RKO (cell line): ENCODE measurements at regions not wholly inside any gene's neighbourhood (a gene's known extent, or its start where the extent isn't known, plus 50 kb on each side); places are given as distances from the start of the nearest gene placed in this dataset.

Experiments used
- DNase-seq: peaks from one replicate; pipeline ENCODE4 v3.0.0-alpha.2; 2016; ENCODE audit warnings: low spot score

DNA sequence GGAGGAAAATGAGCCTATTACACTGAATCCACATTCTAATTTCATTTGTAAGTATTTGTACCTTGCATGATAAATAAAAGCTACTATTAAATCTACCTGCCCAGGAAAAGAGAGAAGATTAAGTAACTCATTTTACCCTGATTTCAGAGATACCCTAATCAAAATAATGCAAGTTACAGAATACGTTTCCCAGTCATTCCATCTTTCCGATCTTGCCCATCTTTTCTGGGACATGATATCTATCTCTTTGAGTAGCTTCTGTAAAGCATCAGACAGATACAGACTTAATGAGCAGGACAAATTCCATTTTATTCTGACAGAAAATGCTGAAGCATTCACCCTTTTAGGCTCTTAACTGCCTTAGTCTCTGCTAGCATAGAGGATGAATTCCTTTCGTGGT is 56.6 kb downstream of the SPRY2 start:
- no peak for DNase-seq

DNA sequence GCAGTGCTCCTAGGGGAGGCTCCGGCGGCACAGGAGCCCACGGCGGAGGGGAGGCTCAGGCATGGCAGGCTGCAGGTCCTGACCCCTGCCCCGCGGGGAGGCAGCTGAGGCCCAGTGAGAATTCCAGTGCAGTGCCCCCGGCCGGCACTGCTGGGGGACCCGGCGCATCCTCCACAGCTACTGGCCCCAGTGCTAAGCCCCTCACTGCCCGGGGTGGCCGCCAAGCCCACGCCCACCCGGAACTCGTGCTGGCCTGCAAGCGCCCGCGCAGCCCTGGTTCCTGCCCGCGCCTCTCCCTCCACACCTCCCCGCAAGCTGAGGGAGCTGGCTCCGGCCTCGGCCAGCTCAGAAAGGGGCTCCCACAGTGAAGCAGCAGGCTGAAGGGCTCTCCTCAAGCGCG is 62.2 kb downstream of the SPRY2 start:
- DNase-seq: no peak

DNA sequence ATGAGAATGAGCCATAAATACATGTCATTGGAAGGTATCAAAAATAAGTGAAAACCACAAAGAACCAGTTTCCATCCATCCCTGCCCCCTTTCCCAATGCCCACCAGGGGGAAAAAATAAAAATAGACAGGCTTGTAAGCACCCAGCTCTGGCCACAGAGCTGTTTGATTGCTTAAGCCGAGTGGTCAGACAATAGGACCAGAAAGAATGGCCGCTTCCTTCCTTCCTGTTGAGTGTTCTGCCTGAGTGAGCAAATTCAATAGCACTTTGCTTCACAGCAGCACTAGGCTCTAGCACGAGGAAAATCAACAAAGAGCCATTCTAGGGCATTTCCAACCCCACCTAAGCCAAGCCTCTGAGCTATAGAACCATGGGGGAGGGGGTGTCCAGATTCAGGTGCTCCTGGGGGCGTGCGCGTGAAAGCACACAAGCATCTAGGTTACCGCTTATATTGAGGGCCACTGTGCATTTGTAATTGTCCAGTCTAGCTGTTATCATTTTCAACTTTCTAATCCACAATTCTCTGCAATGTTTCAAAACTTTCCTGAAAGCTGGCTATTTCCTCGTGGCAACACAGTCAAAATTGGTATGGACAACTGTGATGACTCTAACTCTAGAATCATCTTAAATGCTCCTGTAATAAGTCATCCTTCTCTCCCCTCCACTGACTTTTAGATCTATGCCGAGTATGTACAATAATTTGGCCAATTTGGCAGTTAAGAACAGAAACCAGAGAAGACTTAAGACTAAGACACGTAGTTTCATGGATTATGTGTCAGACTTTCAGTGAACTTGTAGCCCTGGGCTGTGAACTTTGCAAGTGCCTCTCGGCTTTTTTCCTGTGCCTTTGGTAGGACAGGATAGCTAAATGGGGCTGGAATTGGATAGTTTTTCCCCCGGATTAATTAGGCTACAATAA is 64.3 kb downstream of the SPRY2 start:
- no peak for DNase-seq

DNA sequence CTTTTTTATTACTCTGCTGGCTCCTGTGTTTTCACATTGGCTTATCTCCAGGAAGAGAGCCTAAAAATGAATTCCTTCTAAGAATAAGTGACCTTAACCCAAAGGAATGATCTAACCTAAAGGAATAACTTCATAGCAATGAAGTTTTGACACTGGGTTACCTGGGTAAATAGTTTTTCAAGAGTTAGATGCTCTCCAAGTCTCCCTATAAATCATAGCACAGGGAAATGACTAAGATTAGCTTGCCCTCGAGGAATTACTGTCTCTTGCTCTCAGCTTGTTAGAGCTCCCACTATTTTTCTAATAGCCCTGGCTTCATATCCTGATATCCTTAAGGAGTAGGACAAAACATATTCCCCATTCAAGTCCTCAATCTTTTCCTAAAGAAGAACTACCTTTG is 66.3 kb downstream of the SPRY2 start:
- no peak for DNase-seq

DNA sequence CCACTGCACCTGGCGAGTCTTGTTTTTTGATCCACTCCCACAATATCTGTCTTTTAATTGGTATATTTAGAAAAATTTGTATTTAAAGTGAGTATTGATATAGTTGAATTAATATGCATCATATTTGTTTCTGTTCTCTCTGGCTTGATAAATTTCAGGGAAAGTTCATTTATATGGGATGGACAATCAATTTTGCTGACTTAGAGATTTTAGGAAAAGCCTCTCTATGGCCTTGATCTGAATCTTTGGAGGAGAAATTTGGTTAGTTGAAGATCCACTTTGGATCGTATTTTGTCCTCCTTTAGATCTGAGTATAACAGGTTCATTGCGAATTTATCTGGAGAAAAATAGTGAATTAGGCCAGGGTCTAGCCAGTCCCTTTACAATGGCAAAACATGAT is 67.2 kb downstream of the SPRY2 start:
- DNase-seq: no peak

GRCh38 chr13:80265348-80265747 is 75.6 kb downstream of the SPRY2 start:
- no peak for DNase-seq

- no peak for DNase-seq
Measured at GRCh38 chr13:80263745-80264513, 77.0 kb downstream of the SPRY2 start.

- DNase-seq: no peak
Measured at GRCh38 chr13:80262051-80262695, 78.8 kb downstream of the SPRY2 start.

- DNase-seq: no peak
Measured at GRCh38 chr13:80259159-80259558, 81.8 kb downstream of the SPRY2 start.

DNA sequence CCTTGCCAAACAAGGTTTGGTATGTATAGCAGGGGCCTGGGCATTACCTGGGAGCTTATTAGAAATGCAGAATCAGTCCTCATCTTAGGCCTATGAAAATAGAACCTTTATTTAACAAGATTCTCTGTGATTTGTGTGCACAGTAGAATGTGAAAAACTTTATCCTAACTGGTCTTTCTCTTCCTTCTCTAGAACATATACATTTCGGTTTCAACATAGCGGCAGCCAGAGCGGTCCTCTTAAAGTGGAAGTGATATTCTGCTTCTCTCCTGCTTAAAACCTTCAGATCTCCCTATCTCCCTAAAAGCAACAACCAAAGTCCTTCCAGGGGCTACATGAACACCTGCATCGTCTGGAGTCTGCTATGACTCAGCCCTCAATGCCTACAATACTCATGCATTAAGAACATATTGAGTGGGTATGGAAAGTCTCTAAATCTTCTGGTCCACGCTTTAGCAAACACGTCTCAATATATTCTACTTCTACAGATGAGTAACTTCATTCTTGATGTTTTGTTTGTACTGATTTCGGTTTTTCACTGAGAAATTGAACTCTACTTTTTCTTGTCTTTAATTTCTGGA is 84.5 kb downstream of the SPRY2 start:
- DNase-seq: no peak

GRCh38 chr13:80255946-80256345 is 85.0 kb downstream of the SPRY2 start:
- DNase-seq: no peak

DNA sequence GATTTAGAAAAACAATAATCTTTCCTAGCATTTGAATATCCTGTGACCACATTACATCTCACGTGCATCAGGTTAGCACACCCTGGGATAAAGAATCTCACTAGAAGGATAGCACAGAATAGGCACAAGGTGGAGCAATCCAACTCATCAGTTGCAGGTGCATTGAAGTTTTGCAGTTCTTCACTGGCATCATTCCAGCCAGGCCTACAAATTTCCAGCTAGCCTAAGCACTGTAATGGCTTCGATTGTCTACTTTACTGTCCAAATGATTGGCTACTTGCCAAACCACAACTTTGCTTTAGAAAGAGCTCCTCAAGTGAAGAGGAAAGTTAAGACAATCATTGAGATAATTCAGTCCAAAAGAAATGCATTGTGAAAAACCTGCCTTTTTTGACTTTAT is 89.5 kb downstream of the SPRY2 start:
- DNase-seq: no peak

DNA sequence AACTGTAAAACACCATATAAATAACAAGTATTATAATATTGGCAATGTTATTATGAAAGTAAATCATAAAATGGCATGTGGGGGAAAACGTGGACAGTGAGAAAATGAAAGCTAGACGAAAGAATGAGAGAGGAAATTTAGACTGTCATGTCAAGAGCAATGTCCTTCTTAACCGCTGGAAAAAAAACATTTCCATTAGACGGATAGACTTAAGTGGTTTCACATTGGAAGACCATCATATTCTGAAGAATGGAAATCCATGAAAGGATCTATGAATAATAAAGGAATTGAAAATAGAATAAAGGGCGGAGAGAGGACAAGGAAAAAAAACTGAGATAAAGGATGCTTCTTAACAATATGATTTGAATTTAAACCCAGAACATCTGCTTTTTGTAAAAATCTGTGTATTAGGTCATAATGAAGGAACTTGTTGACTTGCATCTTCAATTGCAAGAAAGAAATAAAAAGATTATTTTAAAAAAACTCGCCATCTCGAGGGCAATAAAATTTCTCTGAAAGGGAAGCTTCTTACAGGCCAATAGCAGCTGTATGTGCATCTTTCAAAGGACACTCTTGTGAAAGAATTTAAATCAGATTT is 90.6 kb downstream of the SPRY2 start:
- DNase-seq: no peak

- no peak for DNase-seq
Measured at GRCh38 chr13:80249516-80250212, 91.3 kb downstream of the SPRY2 start.

DNA sequence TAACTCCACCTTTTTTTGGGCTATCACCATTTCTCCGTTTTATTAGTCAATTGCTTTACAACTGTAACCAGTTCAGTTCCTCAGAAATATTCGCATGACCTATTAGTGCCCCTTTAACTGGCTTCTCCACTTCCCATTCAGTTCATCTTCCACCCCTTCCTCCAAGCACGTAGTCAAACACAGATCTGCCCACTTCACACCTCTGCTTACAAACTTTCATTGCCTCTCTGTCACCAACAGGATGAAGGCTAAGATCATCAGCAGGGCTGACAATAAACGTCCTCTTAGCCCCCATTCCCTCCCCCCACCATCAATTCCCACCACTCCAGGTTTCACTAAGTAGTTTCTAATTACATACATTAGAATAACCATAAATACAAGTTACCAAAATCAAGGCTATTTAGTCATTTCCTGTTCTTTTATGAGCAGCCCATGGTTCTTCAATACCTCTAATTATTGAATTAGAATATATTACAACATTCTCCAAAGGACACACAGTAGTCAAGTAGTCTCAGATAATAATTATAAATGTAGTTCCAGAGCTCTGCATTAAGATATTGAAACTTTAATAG is 95.7 kb downstream of the SPRY2 start:
- DNase-seq: no peak

- DNase-seq: no peak
Measured at GRCh38 chr13:80244574-80244973, 96.4 kb downstream of the SPRY2 start.

DNA sequence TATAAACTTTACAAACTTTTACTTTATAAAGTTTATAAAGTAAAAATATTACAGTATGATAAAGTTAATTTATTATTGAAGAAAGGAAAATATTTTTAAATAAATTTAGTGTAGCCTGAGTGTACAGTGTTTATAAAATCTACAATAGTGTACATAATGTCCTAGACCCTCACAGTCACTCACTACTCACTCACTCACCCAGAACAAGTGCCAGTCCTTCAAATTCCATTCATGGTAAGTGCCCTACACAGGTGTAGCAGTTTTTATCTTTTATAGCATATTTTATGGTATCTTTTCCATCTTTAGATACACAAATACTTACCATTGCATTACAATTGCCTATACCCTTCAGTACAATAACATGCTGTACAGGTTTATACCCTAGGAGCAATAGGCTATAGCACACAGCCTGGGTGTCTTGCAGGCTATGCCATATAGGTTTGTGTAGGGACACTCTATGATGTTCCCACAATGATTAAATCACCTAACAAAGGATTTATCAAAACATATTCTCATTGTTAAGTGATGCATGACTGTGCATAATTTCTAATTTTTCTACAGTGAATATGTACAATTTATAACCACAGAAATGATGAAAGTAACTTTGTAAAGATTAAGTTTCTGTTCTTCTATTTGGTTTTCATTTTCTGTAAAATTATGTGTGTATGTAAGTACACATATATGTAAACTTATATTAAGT is 98.0 kb downstream of the SPRY2 start:
- no peak for DNase-seq

DNA sequence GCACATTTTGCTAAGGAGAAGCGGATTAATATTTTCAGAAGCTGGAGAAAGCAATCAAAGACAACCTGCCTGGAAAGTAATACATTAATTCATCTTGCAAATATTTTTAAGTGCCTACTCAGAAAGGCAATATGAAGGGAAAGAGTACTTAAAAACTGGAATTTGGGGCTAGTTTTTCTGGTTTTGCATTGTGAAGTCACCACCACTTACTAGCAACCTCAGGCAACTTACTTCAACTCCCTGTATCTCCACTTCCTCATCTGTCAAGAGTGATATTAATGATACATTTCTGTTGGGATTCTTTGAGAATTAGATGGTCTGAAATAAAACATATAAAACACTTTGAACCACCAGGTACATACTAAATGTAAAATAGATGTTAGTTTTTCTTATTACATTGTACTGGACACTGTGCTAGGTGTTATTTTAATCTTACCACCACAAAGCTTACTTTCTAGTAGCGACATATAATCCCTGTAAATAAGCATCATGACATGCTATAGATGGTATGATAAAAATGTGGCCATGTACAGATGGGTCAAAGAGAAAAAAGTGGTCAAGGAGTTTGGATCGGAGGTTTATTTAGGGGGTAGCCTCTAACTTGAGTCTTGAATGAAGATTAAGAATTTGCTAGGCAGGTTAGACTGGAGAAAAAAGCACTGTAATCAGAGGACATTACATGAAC is 101.2 kb downstream of the SPRY2 start:
- no peak for DNase-seq

GRCh38 chr13:80239116-80239515 is 101.8 kb downstream of the SPRY2 start:
- DNase-seq: no peak

DNA sequence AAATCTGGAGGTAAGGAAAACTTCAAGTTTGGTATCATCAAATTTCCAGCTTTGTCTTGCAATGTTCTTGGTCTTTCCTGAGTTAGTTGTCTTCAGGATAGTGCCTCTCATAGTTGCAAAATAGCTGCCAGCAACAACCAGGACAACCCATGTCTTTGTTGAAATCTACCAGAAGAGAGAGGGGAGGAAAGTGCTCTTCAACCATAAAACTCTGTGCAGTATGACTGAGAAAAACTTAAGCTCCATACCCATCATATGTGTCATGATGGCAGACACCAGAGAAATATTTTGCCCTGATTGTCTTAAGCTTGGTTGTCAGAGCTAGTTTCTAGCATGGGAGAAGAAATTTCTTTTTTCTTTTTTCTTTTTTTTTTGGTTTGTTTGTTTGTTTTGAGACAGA is 103.3 kb downstream of the SPRY2 start:
- no peak for DNase-seq
